ENCODE measurements at regions not wholly inside any gene's neighbourhood (a gene's known extent, or its start where the extent isn't known, plus 50 kb on each side); places are given as distances from the start of the nearest gene placed in this dataset.

- TF ChIP-seq ZBTB43 (CRISPR knock-in tag; conservative IDR thresholded peaks at IDR 0.05) (no peak), ZNF224 (CRISPR knock-in tag; IDR thresholded peaks at IDR 0.05) (no peak), ZNF446 (CRISPR knock-in tag; IDR thresholded peaks at IDR 0.05) (no peak), ZNF512 (CRISPR knock-in tag; IDR thresholded peaks at IDR 0.05) (no peak), E2F5 (CRISPR knock-in tag; conservative IDR thresholded peaks at IDR 0.05) (no peak), ZNF263 (CRISPR knock-in tag; IDR thresholded peaks at IDR 0.05) (no peak), NFKB2 (CRISPR knock-in tag; IDR thresholded peaks at IDR 0.05; ENCODE audit: borderline replicate concordance) (no peak)
These were observed 180.1 kb upstream of the FTMT start for GRCh38 chr5:121671624-121672023.
